HG02970 (cell line): ENCODE measurements at regions not wholly inside any gene's neighbourhood (a gene's known extent, or its start where the extent isn't known, plus 50 kb on each side); places are given as distances from the start of the nearest gene placed in this dataset.
"Not testable (repeated sequence)": the region's sequence is repeated elsewhere in the genome, so short reads cannot be mapped to it uniquely, and the experiment has no call there.

Source experiments
- ATAC-seq: cut with Tn5 transposase; IDR thresholded peaks from one replicate; pipeline ENCODE4 v1.9.1; 2021; ENCODE audit warnings: mild to moderate bottlenecking, moderate library complexity, moderate number of reproducible peaks; ENCODE audit not compliant: unreplicated experiment, low FRiP score

DNA sequence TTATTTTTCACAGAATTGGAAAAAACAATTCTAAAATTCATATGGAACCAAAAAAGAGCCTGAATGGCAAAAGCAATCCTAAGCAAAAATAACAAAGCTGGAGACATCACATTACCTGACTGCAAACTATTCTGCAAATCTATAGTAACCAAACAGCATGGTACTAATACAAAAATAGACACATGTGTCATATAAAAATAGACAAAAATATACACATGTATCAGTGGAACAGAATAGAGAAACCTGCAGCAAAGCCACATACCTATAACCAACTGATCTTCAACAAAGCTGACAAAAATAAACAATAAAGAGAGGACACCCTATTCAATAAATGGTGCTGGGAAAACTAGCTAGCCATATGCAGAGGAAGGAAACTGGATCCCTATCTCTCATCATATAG lies 259.6 kb downstream of the IGSF11 start:
- ATAC-seq: no peak

DNA sequence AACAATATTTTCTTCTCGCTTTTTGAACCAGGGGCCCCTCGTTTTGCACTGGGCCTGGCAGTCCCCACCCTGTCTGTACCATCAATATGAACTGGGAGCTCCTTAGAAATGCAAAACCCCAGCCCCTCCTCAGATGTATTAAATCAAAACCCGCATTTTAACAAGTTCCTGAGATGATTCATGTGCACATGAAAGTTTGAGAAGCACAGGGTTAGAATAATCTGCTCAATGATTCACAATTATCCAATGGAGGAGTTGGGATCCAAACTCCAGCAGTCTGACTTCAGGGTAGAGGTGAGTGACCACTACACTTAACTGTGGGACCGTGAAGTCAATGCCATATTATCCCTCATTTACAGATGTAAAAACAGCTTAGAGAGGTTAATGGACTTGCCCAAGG lies 256.4 kb downstream of the IGSF11 start:
- no peak for ATAC-seq

DNA sequence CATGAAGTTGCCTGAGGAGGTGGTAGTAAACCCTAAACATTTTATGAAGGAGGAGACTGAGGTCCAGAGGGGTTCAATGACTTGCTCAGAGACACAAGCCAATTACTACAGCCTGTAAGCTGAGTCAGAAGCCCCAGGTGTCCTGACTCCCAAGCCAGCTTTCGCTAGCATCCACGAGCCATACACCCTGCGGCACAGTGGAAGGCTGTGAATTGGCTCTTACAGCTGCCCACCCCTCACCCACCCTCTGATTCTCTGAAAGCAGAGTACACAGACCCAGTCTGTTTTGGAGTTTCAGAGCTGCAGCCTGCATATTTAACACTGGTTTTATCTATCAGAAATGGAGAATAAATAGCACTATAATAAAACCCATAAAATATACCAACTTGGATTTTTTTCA lies 253.4 kb downstream of the IGSF11 start:
- ATAC-seq: no peak

DNA sequence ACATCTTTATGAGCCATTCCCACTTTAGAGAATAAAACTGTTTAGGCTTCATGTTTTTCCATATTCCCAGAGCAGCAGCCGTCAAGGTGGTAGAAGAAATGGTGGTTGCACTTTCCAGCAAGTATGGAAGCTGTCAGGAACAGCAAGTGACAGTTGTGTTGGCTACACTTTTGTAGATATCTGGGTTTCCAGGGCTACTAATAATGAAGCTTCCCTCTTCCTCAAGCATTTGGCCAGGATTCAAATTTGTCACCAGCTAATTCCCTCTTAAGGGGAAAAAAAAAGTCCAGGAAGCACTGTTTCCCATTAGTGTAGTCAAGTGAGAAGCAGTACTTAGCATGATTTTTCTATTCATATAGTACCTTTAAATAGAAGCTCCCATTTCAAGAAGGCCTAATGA lies 252.8 kb downstream of the IGSF11 start:
- no peak for ATAC-seq

DNA sequence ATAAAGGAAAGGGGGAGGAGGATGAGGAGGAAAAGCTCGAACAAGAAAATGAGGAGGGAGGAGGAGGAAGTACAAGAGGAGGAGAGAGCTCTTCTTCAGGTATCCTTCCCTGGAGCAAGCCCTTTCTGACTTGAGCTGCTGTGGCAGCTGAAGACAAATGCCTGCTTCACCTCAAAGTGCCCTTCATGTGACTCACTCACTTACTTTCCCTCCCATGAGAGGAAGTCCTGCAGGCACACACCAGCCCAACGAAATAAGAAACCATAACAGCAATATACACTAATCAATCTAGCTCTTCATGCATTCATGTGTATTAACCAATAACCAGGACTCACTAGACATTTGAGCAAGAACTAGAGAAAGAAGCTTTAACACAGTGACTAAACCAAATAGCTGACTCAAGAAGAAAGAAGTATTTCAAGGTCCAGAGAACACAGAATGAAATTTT lies 251.9 kb downstream of the IGSF11 start:
- peak; percentile 86 for ATAC-seq

DNA sequence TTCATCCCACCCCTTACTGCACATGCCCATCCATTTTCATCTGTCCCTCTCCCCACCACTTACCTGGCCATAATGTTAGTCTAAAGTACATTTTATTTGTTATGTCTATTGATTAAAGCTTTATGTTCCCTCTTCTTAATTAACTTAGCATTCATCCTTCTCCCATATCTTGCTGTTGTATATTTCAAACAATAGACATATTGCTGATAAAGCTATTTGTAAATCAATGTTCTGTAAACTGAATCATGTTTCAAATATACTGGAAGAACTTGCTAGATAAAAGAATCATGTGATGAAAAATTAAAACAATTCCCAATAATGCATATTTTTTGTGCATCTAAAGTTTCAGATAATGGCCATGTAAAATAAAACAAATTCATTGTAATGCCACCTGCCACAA lies 249.2 kb downstream of the IGSF11 start:
- no peak for ATAC-seq

DNA sequence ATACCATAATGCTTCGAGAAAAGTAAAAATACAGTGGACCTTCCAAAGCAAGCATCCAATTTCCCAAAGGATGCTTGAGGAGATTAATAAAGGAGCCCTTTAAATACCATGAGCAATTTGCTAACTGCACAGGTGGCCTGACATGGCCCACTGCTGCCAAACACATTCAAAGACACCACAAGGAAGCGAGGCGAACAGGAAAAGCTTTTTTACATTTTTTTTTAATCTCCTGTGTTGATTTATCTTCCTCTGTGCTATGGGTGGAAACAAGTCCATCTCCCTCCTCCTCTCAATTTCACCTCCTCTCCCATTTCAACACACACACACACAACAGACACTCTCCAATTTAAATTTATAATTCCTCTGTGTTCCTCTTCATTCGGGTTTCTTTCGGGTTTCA lies 243.4 kb downstream of the IGSF11 start:
- no peak for ATAC-seq

DNA sequence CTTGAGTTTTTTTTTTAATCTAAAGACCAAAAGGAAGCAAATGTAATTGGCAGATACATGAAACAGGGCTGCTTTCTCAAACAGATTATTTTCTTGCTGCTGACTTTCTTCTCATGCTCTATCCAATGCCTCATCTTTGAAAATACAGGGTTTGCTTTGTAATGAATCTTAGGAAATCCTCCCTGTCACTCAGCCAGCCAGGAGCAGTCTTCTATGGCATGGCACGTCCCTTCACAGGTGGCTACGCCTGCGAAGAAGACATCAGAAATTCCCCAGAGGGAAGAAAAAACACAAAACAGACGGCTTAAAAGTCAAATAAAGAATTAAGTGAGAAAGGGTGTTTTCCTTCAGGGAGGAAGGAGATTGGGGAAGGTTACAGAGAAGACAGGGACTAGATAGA lies 242.5 kb downstream of the IGSF11 start:
- no peak for ATAC-seq

DNA sequence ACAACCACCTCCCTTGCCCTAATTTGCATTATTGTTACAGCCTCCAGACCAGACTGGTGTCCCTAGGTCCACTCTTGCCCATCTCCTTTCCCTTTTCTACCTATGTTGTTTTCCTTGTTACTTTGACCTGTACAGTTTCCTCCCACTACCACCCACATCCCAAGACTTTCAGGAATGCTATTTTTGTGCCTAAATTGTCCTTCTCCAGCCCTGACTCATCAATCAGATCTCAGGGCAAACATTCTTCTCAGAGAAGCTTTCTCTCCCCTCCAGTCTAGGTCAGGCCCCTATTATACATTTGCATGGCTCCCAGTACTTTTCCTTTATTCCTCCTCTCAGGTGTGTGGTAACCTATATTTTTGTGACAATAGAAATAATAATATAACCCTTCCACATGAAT lies 241.5 kb downstream of the IGSF11 start:
- no peak for ATAC-seq

DNA sequence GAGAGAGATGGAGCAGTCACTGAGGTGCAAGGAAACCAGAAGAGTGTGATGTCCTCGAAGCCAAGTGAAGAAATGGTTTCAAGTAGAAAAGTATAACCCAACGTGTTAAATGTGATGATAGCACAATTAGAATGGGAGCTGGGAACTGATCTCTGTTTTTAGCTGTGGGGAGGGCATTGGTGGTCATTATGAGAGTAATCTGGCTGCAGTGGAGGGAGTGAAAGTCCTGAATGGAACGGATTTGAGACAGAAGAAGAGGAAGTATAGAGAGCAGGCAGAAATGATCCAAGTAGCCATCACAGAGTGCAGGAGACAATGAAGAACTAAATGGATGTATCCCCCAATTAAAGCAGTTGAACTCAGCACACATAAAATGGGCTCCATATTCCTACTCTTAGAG lies 235.3 kb downstream of the IGSF11 start:
- ATAC-seq: no peak

DNA sequence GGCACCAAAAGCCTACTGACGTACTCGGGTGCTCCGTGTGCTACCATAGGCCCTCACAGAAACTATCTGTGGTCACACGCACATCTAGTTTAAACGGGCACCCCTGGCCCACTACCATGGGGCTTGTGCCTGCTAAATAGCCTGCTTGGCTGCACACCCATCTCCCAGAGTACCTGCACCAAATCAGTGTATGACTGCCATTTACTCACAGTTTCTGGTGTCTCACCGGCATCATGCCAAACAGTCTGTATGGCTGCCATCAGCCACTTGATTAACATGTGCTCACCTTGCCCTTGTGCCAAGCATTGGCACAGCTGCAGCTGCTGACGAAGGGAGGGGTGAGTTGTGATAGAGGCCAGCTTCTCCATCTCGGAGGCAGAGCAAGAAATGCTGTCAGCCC lies 232.7 kb downstream of the IGSF11 start:
- ATAC-seq: no peak

DNA sequence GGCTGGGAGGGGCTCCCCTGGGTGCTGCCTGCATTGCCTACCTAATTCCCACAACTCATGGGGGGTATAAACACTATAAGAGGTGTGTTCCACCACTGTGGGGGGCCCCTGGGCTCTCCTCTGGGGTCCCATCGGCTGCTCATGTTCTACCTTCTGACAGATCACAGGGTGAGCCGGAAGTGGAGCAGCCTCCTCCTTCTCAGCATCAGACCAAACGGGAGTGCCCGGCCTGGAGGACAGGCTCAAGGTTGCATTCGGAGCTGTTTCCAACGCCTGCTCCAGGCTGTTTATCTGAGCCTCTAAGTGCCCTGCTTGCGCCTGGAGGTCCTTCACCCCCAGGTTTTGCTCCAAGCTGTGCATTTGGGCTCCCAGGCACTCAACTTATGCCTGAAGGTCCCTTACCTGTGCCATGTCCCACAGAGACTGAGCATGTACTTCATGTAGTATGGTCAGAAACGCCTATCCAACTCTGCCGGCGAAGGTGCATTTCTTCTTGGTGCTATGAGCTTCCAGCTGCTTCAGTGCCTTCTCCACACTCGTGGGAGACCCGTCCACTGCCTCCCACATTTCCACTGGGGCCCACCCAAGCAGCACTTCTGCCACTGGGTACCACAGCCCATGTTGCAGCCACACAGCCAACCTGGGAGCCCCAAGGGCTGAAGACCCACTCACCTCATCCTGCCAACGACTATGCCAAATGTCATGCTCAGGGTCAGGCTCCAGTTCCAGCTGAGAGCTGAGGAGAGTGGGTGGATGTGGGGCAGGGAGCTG lies 232.1 kb downstream of the IGSF11 start:
- ATAC-seq: no peak

DNA sequence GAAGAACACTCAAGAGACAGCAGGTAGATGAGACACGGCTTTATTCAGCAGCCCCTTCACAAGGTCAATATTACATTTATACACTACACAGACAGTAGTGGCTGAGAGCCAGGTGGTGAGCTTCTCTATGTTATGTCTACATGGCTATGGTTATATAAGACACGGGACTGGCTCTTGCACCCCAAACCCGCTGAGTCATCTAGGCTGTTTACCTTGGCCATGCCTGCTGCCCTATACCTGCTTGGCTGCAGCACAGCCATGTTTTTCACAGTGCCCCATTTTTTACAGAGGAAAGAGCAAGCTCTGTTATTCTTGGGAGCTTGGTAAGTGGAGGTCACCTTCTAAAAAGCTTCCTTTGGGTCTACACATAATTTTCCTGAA lies 231.6 kb downstream of the IGSF11 start:
- no peak for ATAC-seq

DNA sequence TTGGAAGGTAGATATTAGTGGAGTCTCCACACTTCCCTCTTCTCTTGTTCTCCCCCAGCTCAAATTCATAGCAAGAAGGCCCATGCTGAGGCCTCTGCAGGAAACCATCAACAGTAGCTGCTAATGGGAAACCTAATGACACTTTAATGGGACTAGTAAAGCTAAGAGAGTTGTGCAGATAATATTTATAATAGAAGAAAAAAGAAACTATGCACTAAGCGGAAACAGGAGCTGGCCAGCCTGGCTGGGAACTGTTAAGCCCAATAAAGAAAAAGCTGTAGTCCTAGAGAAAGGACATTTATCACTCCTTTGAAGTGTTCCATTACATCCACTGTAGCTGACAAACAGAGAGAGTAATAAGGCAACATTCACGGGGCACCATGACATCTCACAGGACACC lies 229.6 kb downstream of the IGSF11 start:
- no peak for ATAC-seq

DNA sequence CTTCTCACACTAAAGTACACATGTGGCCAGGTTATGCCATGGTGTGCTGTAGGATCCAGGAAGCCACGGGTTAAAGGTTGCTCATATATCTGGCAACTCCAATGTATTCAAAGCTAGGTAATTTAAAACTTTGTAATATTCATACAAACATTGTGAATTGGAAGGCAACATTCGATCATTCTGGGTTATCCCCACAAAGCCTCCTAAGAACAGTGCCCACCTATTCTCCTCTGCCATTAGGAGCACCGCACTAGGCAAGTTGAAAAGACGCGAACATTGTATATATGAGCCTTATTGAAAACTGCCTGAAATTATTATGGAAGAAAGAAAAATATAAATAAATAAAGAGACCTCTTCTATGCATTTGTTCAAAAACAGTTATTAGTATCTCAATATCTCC lies 228.2 kb downstream of the IGSF11 start:
- ATAC-seq: no peak

DNA sequence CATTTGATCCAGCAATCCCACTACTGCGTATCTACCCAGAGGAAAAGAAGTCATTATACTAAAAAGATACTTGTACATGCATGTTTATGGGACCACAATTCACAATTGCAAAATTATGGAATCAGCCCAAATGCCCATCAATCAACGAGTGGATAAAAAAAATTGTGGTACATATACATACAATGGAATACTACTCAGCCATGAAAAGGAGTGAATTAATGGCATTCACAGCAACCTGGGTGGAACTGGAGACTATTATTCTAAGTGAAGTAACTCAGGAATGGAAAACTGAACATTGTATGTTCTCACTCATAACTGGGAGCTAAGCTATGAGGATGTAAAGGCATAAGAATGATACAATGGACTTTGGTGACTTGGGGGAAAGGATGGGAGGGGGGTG lies 227.3 kb downstream of the IGSF11 start:
- not testable (repeated sequence) for ATAC-seq

DNA sequence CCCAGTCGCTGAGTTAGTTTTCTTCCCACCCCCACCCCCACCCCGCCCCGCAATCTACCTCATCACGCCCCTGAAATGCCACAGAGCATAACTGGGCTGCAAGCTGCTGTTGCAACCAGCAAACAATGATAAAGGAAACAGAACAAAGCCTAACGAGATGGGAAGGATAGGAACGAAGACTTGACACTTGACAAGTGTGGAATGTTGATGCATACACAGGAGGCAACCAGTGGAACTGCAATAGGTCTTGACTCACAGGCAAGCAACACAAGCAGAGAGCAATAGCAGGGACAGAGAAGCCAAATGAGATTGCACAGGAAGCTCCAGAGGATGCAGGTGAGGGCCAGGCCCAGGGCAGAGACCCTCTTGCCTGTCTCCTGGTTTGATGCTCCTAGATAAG lies 225.9 kb downstream of the IGSF11 start:
- ATAC-seq: no peak

DNA sequence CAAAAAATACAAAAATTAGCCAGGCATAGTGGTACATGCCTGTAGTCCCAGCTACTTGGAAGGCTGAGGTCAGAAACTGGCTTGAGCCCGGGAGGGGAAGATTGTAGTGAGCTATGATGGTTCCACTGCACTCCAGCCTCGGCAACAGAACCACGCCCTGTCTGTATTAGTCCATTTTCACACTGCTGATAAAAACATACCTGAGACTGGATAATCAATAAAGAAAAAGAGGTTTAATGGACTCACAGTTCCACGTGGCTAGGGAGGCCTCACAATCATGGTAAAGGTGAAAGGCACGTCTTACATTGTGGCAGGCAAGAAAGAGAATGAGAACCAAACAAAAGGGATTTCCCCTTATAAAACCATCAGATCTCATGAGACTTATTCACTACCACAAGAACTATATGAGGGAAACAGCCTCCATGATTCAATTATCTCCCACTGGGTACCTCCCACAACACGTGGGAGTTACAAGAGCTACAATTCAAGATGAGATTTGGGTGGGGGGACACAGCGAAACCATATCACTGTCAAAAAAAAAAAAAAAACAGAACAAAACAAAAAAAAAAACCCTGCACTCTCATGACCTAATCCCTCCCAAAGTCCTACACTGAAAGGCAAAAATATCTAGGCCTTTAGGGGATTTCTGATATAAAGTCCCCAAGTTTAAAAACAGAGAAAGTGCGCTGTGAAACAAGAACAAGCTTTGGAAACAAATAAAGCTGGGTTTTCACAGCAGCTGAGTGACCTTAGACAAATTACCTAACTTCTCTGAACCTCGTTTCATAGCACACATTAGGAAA lies 224.7 kb downstream of the IGSF11 start:
- peak; percentile 55 for ATAC-seq

DNA sequence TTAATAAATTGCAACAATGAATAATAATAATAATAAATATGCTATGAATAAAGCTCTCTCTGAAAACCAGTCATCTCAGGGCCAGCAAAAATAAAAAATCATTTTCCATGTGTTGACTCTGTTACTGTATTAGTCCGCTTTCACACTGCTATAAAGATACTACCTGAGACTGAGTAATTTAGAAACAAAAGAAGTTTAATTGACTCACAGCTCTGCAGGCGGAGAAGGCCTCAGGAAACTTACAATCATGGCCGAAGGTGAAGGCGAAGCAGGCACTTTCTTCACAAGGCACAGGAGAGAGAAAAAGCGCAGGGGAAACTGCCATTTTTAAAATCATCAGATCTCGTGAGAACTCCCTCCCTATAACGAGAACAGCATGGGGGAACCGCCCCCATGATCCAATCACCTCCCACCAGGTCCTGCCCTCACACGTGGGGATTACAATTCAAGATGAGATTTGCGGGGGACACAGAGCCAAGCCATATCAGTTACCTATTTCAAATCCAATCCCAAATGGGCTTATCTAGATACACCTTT lies 224.1 kb downstream of the IGSF11 start:
- peak; percentile 15 for ATAC-seq

DNA sequence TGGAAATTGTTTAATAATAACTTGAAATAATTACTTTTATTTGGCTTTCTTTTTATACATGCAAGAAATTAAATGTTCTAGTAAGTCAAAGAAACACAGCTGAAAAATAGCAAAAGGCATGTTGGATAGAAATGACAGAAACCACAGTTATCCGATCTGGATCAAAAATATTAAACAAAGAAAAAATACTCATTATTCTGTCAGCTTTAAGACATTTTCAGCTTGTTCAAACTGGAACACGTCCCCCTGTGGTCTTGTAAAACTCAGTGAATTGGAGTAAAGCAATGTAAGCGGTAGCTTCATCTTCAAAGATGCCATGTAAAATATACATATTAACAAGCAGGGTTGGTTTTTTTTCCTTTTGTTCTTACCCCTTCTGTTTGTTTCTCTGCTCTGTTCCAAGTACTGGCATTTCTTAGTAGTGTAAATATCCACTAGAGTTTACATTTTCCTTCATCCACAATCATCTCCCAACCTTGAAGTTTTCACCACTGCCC lies 223.4 kb downstream of the IGSF11 start:
- no peak for ATAC-seq

DNA sequence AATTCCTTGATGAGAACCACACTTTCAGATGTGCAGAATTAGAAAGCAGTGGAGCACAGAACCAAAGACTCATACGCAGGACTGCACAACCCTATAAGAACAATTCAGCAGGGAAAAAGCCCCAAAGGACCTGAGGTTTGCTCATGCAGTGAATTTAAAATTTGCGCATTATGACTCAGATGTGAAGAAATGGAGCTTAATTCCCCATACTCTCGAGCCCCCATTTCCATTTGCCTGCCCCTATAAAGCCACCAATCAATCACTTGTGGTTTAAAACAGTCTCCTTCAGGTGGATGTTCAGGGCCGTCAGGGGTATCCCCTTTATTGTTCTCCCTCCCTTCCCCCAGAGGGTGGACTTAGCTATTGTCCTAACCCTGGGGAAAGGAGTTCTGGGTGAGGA lies 221.2 kb downstream of the IGSF11 start:
- no peak for ATAC-seq
